ENCODE measurements at regions not wholly inside any gene's neighbourhood (a gene's known extent, or its start where the extent isn't known, plus 50 kb on each side); places are given as distances from the start of the nearest gene placed in this dataset.

DNA sequence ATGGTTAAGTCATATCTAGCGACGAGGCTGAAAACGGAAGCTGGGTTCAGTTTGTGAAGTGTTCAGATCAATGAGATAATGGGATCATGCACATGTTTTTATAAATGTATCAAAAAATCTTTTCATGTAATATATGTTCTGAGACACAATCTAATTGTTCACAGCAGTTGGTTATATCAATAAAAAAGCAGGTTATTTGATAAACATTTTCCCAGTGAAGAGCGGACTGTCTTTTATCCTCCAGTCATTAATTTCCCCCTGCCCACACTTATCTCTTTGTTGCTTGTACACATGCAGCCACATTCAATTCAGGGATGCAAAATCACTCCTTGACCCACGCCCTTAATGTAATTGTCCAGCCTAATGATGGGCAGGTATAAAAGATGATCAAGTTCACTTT lies 563.1 kb downstream of the INHBA start:
- Histone ChIP-seq H2AFZ (ENCODE audit: low read depth) (no peak overlapping the region), H3K27me3 (ENCODE audit: insufficient read depth) (no peaks in the 10 kb centered on the region), H3K9me3 (no peaks in the 10 kb centered on the region), H3K4me1 (ENCODE audit: control insufficient read depth in 1 of 2, insufficient read depth in 2 of 2, low read depth in 1 of 2, low read length in 1 of 2) (peaks cover 0 to 8% of the 10 kb centered on the region in 2 experiments; a peak in 3 of 4 replicates), H3F3A (replicated peaks; ENCODE audit: insufficient read depth) (no peaks in the 10 kb centered on the region), H3K4me3 (ENCODE audit: low read depth in 2 of 2, low read length in 1 of 2) (no peak overlapping the region), H3K4me2 (no peak overlapping the region), H4K20me1 (ENCODE audit: insufficient read depth) (no peaks in the 10 kb centered on the region), H3K79me2 (ENCODE audit: insufficient read depth) (no peaks in the 10 kb centered on the region), H3K9me2 (no peaks in the 10 kb centered on the region), H3K36me3 (replicated peaks in 1 of 2; ENCODE audit: control insufficient read depth in 1 of 2, insufficient read depth in 2 of 2, low read length in 1 of 2) (no peaks in the 10 kb centered on the region), H3K9ac (no peak overlapping the region), H3K27ac (ENCODE audit: low read depth in 2 of 2, low read length in 1 of 2) (no peak overlapping the region)
- ChIA-PET CTCF (no interaction called here), POLR2A (no interaction called here)
- DNase-seq = peak; percentile 74
- TF ChIP-seq RCOR1 (IDR thresholded peaks at IDR 0.05; ENCODE audit: low read length) (peak; percentile 45; the same call in 1 of the 2 replicates), GABPA (IDR thresholded peaks at IDR 0.05; ENCODE audit: low read depth) (no peak), EP300 (IDR thresholded peaks at IDR 0.05; ENCODE audit: borderline replicate concordance in 1 of 2, low read depth in 1 of 2, low read length in 1 of 2) (peak in 1 of 2 experiments; percentile 75; a peak in 1 of 4 replicates), GATA2 (CRISPR knock-in tag; IDR thresholded peaks at IDR 0.05) (peak; percentile 94), EZH2phosphoT487 (IDR thresholded peaks at IDR 0.05; ENCODE audit: borderline replicate concordance, low read depth) (no peak), MXI1 (IDR thresholded peaks at IDR 0.05; ENCODE audit: low read depth, low read length) (peak; percentile 42; the same call in 1 of the 2 replicates), CHD2 (IDR thresholded peaks at IDR 0.05; ENCODE audit: low read length, partially characterized antibody) (peak; percentile 31), RAD21 (IDR thresholded peaks at IDR 0.05; ENCODE audit: low read length) (peak; percentile 13; the same call in 1 of the 2 replicates), TCF12 (IDR thresholded peaks at IDR 0.05) (peak; percentile 26; the same call in 1 of the 2 replicates), NRF1 (IDR thresholded peaks at IDR 0.05; ENCODE audit: low read depth, low read length) (no peak)
- TF ChIP-seq, protein P1, sequence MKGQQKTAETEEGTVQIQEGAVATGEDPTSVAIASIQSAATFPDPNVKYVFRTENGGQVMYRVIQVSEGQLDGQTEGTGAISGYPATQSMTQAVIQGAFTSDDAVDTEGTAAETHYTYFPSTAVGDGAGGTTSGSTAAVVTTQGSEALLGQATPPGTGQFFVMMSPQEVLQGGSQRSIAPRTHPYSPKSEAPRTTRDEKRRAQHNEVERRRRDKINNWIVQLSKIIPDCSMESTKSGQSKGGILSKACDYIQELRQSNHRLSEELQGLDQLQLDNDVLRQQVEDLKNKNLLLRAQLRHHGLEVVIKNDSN (IDR thresholded peaks at IDR 0.05; ENCODE audit: borderline replicate concordance, low read depth) = no peak
- TF ChIP-seq, protein P2, sequence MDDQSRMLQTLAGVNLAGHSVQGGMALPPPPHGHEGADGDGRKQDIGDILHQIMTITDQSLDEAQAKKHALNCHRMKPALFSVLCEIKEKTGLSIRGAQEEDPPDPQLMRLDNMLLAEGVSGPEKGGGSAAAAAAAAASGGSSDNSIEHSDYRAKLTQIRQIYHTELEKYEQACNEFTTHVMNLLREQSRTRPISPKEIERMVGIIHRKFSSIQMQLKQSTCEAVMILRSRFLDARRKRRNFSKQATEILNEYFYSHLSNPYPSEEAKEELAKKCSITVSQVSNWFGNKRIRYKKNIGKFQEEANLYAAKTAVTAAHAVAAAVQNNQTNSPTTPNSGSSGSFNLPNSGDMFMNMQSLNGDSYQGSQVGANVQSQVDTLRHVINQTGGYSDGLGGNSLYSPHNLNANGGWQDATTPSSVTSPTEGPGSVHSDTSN (IDR thresholded peaks at IDR 0.05) = no peak
- WGBS (ENCODE audit: low lambda C conversion rate) = 68% methylated on average over 5 of the region's 5 CpGs

DNA sequence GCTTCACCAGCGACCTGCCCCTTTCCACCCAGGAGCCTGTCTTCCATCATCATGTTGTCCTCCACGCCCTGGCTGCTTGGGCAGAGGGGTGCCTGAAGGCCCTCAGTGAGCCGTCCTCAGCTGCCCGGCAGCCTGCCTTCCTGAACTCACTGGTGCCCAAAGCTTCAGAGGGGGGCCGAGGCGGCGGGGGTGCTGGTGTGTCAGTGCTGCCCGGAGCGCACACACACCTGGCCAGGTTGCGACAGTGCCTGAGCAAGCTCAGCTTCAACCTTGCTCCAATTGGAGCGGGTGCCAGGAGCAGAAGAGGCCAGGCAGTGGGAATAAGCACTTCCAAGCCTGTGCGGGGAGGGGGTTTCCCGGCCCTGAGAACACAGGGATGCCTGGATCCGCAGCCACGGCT lies 566.3 kb downstream of the INHBA start:
- POLR2A ChIA-PET = no interaction called here
- Histone ChIP-seq H3K36me3 (replicated peaks in 1 of 2; ENCODE audit: control insufficient read depth in 1 of 2, insufficient read depth in 2 of 2, low read length in 1 of 2) (no peaks in the 10 kb centered on the region), H4K20me1 (ENCODE audit: insufficient read depth) (no peaks in the 10 kb centered on the region), H3K79me2 (ENCODE audit: insufficient read depth) (no peaks in the 10 kb centered on the region), H3K9me2 (no peaks in the 10 kb centered on the region), H3K4me1 (ENCODE audit: control insufficient read depth in 1 of 2, insufficient read depth in 2 of 2, low read depth in 1 of 2, low read length in 1 of 2) (peaks cover 0 to 14% of the 10 kb centered on the region in 2 experiments; a peak in 3 of 4 replicates), H2AFZ (ENCODE audit: low read depth) (no peak overlapping the region), H3K4me2 (no peak overlapping the region), H3F3A (replicated peaks; ENCODE audit: insufficient read depth) (no peaks in the 10 kb centered on the region), H3K9me3 (no peaks in the 10 kb centered on the region), H3K27me3 (ENCODE audit: insufficient read depth) (no peaks in the 10 kb centered on the region), H3K9ac (no peak overlapping the region), H3K4me3 (ENCODE audit: low read depth in 2 of 2, low read length in 1 of 2) (no peak overlapping the region), H3K27ac (ENCODE audit: low read depth in 2 of 2, low read length in 1 of 2) (no peak overlapping the region)
- CTCF ChIA-PET = interaction anchor here (1.2 to 1.4 kb wide), 3 partner anchors 8 to 569 kb away, joined by 3 read pairs; no protein-coding TSS in a partner anchor
- no peak for DNase-seq
- 92% methylated on average over 13 of the region's 15 CpGs for WGBS (ENCODE audit: low lambda C conversion rate)
- TF ChIP-seq, protein P3, sequence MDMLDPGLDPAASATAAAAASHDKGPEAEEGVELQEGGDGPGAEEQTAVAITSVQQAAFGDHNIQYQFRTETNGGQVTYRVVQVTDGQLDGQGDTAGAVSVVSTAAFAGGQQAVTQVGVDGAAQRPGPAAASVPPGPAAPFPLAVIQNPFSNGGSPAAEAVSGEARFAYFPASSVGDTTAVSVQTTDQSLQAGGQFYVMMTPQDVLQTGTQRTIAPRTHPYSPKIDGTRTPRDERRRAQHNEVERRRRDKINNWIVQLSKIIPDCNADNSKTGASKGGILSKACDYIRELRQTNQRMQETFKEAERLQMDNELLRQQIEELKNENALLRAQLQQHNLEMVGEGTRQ (IDR thresholded peaks at IDR 0.05; ENCODE audit: borderline replicate concordance, low read depth, low read length) = no peak
- TF ChIP-seq FOXM1 (IDR thresholded peaks at IDR 0.05; ENCODE audit: low read depth) (no peak), TCF12 (IDR thresholded peaks at IDR 0.05) (no peak), RAD21 (IDR thresholded peaks at IDR 0.05; ENCODE audit: low read length) (no peak), NFIC (IDR thresholded peaks at IDR 0.05; ENCODE audit: borderline replicate concordance) (no peak), TAF1 (IDR thresholded peaks at IDR 0.05; ENCODE audit: borderline replicate concordance, low read depth, low read length) (no peak), GATA2 (CRISPR knock-in tag; IDR thresholded peaks at IDR 0.05) (no peak), MEF2A (IDR thresholded peaks at IDR 0.05; ENCODE audit: borderline replicate concordance, low read depth) (no peak), MXI1 (IDR thresholded peaks at IDR 0.05; ENCODE audit: low read depth, low read length) (no peak)
- TF ChIP-seq, protein P4, sequence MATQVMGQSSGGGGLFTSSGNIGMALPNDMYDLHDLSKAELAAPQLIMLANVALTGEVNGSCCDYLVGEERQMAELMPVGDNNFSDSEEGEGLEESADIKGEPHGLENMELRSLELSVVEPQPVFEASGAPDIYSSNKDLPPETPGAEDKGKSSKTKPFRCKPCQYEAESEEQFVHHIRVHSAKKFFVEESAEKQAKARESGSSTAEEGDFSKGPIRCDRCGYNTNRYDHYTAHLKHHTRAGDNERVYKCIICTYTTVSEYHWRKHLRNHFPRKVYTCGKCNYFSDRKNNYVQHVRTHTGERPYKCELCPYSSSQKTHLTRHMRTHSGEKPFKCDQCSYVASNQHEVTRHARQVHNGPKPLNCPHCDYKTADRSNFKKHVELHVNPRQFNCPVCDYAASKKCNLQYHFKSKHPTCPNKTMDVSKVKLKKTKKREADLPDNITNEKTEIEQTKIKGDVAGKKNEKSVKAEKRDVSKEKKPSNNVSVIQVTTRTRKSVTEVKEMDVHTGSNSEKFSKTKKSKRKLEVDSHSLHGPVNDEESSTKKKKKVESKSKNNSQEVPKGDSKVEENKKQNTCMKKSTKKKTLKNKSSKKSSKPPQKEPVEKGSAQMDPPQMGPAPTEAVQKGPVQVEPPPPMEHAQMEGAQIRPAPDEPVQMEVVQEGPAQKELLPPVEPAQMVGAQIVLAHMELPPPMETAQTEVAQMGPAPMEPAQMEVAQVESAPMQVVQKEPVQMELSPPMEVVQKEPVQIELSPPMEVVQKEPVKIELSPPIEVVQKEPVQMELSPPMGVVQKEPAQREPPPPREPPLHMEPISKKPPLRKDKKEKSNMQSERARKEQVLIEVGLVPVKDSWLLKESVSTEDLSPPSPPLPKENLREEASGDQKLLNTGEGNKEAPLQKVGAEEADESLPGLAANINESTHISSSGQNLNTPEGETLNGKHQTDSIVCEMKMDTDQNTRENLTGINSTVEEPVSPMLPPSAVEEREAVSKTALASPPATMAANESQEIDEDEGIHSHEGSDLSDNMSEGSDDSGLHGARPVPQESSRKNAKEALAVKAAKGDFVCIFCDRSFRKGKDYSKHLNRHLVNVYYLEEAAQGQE (IDR thresholded peaks at IDR 0.05; ENCODE audit: low read depth, low read length) = no peak
- TF ChIP-seq, protein P1 (IDR thresholded peaks at IDR 0.05; ENCODE audit: borderline replicate concordance, low read depth) = no peak
- TF ChIP-seq, protein P5, sequence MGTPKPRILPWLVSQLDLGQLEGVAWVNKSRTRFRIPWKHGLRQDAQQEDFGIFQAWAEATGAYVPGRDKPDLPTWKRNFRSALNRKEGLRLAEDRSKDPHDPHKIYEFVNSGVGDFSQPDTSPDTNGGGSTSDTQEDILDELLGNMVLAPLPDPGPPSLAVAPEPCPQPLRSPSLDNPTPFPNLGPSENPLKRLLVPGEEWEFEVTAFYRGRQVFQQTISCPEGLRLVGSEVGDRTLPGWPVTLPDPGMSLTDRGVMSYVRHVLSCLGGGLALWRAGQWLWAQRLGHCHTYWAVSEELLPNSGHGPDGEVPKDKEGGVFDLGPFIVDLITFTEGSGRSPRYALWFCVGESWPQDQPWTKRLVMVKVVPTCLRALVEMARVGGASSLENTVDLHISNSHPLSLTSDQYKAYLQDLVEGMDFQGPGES (IDR thresholded peaks at IDR 0.05; ENCODE audit: low read depth, low read length) = no peak

Measured in SK-N-SH (cell line).